HG03342 (cell line): ENCODE measurements at regions not wholly inside any gene's neighbourhood (a gene's known extent, or its start where the extent isn't known, plus 50 kb on each side); places are given as distances from the start of the nearest gene placed in this dataset.
"Not testable (repeated sequence)": the region's sequence is repeated elsewhere in the genome, so short reads cannot be mapped to it uniquely, and the experiment has no call there.

Experiments
- ATAC-seq: cut with Tn5 transposase; IDR thresholded peaks from one replicate; pipeline ENCODE4 v1.9.1; 2021; ENCODE audit warnings: mild to moderate bottlenecking, moderate library complexity; ENCODE audit not compliant: unreplicated experiment

- ATAC-seq: no peak
Observed at GRCh38 chr5:62077823-62078550, 228.0 kb upstream of the KIF2A start.

- ATAC-seq: no peak
Observed at GRCh38 chr5:62082370-62082801, 223.6 kb upstream of the KIF2A start.

- no peak for ATAC-seq
Observed at GRCh38 chr5:62083247-62083646, 222.8 kb upstream of the KIF2A start.

DNA sequence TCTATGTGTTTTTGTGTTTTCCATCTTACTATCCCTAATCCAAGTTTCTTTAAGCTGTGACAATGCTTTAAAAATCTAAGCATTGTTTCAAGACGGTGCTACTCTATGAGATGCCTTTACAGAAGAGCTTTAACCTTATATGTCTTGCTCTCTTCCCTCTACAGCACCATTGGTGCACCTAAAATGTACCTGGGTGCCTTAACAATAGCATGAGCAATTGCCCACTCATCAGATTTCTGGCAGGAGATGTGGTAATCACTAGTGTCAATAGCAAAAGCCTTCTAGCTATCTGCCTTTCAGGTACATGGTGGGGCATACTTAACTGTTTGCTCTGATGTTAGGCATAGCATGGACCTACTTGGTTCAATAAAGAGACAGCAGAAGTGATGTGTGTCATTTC is 222.3 kb upstream of the KIF2A start:
- ATAC-seq: no peak

DNA sequence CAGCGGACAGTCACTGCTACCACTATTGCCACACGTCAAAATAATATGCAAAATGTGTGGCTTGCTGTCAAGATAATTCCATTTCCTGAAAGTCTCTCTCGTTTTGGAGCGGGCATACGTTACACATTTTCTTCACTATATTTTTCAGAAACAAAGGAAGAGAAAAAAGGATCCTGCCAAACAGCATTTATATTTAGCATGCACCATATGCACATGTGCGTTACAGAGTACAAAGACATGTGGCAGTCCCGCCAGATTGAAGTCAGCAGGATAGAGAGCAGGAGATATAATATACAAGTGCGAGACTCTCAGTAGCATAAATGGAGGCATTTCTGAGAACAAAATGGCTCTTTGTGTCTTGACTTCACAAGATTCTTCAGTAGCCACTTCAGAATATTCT is 221.6 kb upstream of the KIF2A start:
- no peak for ATAC-seq

DNA sequence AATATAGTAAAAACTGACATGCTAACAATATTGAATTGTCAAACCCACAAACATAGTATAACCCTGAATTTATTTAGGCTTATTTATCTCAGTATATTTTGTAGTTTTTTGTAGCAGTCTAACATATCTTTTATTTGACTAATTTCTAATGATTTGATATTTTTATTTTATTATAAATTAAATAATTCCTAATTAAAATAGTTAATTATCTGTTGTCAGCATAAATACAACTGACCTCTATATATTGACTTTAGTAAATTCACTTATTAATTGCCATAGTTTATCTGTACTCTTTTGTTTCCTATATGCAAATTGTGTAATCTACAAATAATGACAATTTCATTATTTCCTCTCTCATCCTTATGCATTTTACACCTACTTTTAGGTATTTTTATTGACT is 215.1 kb upstream of the KIF2A start:
- ATAC-seq: no peak

GRCh38 chr5:62093411-62093810 is 212.6 kb upstream of the KIF2A start:
- ATAC-seq: no peak

- ATAC-seq: no peak
Observed at GRCh38 chr5:62093976-62094375, 212.0 kb upstream of the KIF2A start.

- ATAC-seq: no peak
Observed at GRCh38 chr5:62097361-62097760, 208.6 kb upstream of the KIF2A start.

GRCh38 chr5:62100201-62100600 is 205.8 kb upstream of the KIF2A start:
- no peak for ATAC-seq

- not testable (repeated sequence) for ATAC-seq
Observed at GRCh38 chr5:62103863-62104262, 202.1 kb upstream of the KIF2A start.

DNA sequence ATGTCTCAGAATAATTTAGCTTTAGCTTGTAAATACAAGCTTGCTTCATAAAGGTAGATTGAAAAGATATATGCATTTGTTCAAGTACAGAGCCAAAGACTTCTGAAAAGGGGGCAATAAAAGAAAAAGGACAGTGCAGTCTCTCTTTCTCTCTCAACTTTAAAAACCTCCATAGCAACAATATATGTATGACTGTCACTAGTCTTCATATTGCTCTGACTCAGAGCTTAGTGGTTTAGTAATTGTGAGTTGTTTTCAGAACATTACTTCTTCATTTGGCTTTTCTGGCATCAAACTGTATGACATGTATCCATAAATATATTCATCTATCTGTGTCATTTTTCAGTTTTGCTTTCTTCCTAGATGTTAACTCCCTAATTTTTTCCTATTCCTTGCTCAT is 194.6 kb upstream of the KIF2A start:
- ATAC-seq: no peak

DNA sequence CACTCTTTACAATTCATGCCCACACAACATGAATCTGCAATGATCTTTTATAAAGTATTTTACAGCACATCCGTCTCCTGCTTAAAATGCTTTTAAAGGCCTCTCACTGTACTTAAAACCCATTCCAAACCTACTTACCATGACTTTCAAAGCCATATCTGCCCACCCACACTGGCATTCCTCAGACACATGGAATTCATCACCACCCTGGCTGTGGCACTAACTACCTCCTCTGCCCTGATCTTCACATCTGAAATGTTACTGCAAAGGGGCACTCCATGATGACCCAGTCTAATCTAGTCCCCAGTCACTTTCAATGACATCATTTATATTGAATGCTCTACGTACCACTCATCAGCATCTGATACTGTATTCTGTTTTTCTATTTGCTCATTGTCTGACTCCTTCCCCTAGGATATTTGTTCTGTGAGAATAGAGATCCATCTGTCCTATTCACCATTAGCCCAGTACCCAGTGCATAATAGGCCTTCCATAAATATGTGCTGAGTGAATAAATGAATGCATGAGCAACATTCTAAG is 193.2 kb upstream of the KIF2A start:
- ATAC-seq: no peak

DNA sequence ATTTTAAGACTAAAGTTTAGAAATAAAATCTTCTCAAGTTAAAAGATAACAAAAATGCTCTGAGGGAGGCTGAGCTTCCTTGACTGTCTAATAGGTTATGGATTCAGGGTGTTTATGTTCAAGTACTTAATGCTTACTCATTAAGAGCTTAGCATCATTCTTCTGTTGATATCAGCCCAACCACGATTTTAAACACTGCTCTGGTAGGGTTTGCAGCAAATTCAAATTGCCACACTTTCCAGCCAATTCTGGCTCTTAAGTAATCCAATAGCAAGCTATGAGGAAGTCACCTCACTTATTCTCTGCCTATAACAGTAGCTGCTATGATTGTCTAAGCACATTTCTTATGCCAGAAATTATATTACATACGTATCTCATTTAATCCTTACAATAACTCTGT is 191.0 kb upstream of the KIF2A start:
- ATAC-seq: no peak

- ATAC-seq: no peak
Observed at GRCh38 chr5:62124266-62124665, 181.7 kb upstream of the KIF2A start.

DNA sequence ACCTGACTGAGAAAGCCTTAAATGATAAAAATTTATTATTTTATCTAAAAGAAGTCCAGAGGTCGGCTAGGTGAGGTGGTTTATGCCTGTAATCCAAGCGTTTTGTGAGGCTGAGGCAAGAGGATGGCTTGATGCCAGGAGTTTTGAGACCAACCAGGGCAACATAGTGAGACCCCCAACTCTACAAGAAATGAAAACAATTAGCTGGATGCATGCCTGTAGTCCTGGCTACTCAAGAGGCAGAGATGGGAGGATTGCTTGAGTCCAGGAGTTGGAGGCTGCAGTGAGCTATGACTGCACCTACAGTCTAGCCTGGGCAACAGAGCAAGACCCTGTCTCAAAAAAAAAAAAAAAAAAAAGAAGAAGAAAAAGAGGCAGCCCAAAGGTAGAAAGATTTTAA is 179.9 kb upstream of the KIF2A start:
- ATAC-seq: no peak

DNA sequence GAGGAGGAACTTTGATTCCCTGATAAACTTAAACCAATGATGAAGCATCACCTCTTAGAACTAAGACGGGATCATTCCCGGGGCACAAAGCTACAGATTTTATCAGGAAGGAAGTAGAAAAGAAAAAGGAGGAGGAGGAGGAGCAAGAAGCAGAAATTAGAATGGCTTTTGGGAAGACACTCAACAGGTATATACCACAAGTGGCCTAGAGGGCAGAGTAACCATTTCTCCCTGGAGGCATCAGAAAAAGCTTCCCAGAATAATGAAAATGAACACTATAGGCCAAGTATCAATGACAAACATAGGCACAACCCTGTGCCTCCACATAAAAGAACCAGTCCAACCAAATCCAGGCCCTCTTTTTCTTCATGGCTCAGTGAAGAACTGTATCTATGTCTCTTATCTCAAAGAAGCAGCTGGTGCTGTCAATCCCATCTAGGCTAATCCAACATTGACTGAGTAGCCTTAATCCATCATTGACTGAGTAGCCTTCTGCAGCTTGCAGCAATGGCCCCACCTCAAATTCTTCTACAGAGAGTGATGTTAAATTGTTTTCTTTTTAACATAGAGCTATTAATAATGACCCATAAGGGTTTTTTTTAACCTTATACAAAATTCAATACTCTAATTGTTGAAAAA is 178.8 kb upstream of the KIF2A start:
- no peak for ATAC-seq

DNA sequence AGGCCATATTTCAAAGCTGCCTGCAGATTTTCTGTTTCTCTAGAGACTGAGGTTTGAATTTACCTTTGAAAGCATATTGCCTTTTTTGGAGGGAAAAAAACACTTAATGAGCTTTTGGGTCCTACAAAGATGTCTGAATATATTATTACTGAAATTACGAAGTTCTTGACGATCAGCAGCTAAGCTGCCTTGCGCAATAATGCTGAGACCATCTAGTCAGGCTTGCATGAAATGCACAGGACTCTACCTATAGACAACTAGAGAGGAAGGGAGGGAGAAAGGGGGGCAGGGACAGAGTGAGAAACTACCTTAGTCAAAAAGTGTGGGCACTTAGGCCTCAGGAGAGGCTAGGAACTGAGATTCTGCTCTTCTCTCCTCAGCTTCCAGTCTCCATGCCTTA is 175.9 kb upstream of the KIF2A start:
- ATAC-seq: no peak

DNA sequence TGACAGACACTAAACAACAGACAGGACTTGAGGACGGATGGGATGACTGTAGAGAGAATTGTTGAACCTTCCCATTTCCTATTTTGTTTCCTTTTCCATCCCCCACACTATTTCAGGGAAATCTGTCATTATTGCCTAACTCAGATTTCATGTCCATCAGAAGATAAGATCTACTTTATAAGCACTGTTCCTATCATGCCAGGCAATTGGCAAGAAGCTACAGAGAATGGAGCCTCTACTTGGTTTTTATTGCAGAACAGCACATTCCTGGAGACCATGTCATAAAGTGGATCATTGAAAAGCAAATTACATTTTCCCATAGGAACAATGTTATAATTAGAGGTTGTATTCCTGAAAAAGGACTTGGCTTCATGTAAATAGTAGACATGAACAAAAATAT is 173.7 kb upstream of the KIF2A start:
- ATAC-seq: no peak

DNA sequence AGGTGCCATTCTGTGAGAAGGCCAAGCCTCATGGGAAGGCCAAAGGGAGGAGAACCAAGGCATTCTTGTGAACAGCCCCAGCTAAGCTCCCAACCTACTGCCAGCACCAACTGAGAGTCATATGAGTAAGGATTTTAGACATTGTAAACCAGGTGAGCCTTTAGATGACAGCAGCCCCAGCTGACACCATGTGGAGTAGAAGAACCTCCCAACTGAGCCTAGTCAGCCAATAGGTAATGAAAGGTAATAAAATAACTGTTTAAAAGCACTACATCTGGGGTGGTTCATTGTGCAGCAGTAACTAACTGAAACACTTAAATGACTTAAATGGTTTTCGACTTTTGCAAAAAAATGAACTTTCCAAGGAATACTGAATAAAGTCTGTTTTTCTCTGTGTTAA is 172.6 kb upstream of the KIF2A start:
- ATAC-seq: no peak

DNA sequence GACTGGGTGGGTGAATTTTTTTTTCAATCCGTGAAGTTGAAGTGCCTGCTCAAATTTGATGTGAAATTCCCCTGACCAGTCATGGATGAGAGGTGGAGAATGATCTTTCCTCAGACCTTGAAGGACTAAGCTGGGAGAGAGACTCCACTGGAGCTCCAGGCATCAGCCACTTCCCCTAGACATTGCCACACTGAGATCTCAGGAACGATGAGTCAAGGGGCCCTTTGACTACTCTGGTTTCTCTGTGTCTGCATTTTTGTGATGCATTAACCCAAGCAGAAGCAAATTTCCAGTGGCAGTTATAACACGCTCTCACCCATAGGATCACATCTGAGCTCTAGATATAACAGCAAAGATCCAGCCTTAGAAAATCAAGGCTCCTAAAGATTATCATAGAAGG is 171.2 kb upstream of the KIF2A start:
- no peak for ATAC-seq

GRCh38 chr5:62137628-62138027 is 168.4 kb upstream of the KIF2A start:
- no peak for ATAC-seq

DNA sequence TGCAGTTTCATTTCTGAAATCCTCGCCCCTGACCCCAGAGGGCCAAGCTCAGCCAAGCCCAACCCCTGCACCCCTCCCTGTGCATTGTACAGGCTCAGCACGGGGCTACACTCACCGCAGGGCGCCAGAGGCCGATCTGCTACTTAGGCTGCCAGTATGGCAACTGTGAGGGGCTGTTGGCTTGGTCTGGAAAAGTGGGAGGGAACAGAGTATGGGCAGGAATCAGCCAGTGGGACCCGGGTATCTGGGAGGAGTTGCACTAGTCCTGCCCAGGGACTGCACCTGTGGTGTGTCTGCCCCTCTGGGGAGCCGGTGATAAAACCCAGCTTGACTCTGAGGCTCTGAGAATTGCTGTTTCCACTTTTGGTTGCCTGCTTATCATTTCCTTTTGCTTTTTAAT is 167.4 kb upstream of the KIF2A start:
- no peak for ATAC-seq
